K562 (cell line): ENCODE measurements at regions not wholly inside any gene's neighbourhood (a gene's known extent, or its start where the extent isn't known, plus 50 kb on each side); places are given as distances from the start of the nearest gene placed in this dataset.

ENCODE experiments used
- BDP1 ChIP-seq: IDR thresholded peaks from 3 replicates; pipeline ENCODE4 v1.6.1; 2011; ENCODE audit not compliant: insufficient read length, insufficient read depth
- POU5F1 ChIP-seq: fragments of 150-350 bp; IDR thresholded peaks from 2 replicates; pipeline ENCODE4 v1.6.1; 2014; ENCODE audit warnings: borderline replicate concordance, low read length, low read depth, mild to moderate bottlenecking; ENCODE audit not compliant: partially characterized antibody
- PTBP1 ChIP-seq: fragments of 200-400 bp; formaldehyde crosslinking; IDR thresholded peaks from 2 replicates; pipeline ENCODE4 v1.6.1; 2017; ENCODE audit warnings: low read depth, low read length
- RBM14 ChIP-seq: fragments of 200-400 bp; formaldehyde crosslinking; IDR thresholded peaks from 2 replicates; pipeline ENCODE4 v1.6.1; 2018; ENCODE audit warnings: low read depth, mild to moderate bottlenecking, low read length, moderate library complexity, borderline replicate concordance; ENCODE audit not compliant: insufficient read depth
- RERE ChIP-seq: sonication (generic); formaldehyde crosslinking; IDR thresholded peaks from 2 replicates; pipeline ENCODE4 v1.8.0; 2023; ENCODE audit warnings: missing genetic modification reagents, mild to moderate bottlenecking, borderline replicate concordance
- ZBTB33 ChIP-seq: sonication (generic); formaldehyde crosslinking; IDR thresholded peaks from 2 replicates; pipeline ENCODE4 v1.8.1; 2023; ENCODE audit warnings: mild to moderate bottlenecking, missing genetic modification reagents
- ZNF589 ChIP-seq: fragments of 200-800 bp; sonication (Bioruptor generic); IDR thresholded peaks from 2 replicates; pipeline ENCODE4 v1.6.1; 2016; ENCODE audit warnings: low read depth, missing genetic modification characterization, missing compliant biosample characterization
- ZNF77 ChIP-seq: fragments of 250-450 bp; sonication (Bioruptor Pico); IDR thresholded peaks from 2 replicates; pipeline ENCODE4 v1.5.0; 2020

GRCh38 chr2:851078-851477 is 99.6 kb upstream of the SNTG2 start (continued):
- TF ChIP-seq RERE, result no peak
- TF ChIP-seq RBM14, result no peak
- no peak for TF ChIP-seq ZBTB33 (CRISPR knock-in tag)
- no peak for TF ChIP-seq ZNF77 (CRISPR knock-in tag)
- no peak for TF ChIP-seq POU5F1
- TF ChIP-seq PTBP1, result no peak
- TF ChIP-seq ZNF589 (CRISPR knock-in tag), result no peak
- TF ChIP-seq BDP1, result no peak
